ENCODE measurements at regions not wholly inside any gene's neighbourhood (a gene's known extent, or its start where the extent isn't known, plus 50 kb on each side); places are given as distances from the start of the nearest gene placed in this dataset.
"Not testable (repeated sequence)": the region's sequence is repeated elsewhere in the genome, so short reads cannot be mapped to it uniquely, and the experiment has no call there.

- DNase-seq (ENCODE audit: low read depth): no peak
- in situ Hi-C loops (cut with HindIII; ENCODE audit: low pct_unique_long_range_greater_than_20kb, low sequenced_read_pairs): no loop called here
Measured at GRCh38 chr13:54216221-54216620, 1187.6 kb downstream of the OLFM4 start.

GRCh38 chr13:54226876-54227275 is 1198.3 kb downstream of the OLFM4 start:
- in situ Hi-C loops (cut with HindIII; ENCODE audit: low pct_unique_long_range_greater_than_20kb, low sequenced_read_pairs): no loop called here
- no peak for DNase-seq (ENCODE audit: low read depth)

- in situ Hi-C loops (cut with HindIII; ENCODE audit: low pct_unique_long_range_greater_than_20kb, low sequenced_read_pairs): no loop called here
- DNase-seq (ENCODE audit: low read depth): no peak
Measured at GRCh38 chr13:54232700-54233099, 1204.1 kb downstream of the OLFM4 start.

- in situ Hi-C loops (cut with HindIII; ENCODE audit: low pct_unique_long_range_greater_than_20kb, low sequenced_read_pairs): no loop called here
- no peak for DNase-seq (ENCODE audit: low read depth)
Measured at GRCh38 chr13:54234607-54235006, 1206.0 kb downstream of the OLFM4 start.

GRCh38 chr13:54241719-54242118 is 1213.1 kb downstream of the OLFM4 start:
- no peak for DNase-seq (ENCODE audit: low read depth)
- in situ Hi-C loops (cut with HindIII; ENCODE audit: low pct_unique_long_range_greater_than_20kb, low sequenced_read_pairs): no loop called here

GRCh38 chr13:54248306-54248705 is 1219.7 kb downstream of the OLFM4 start:
- in situ Hi-C loops (cut with HindIII; ENCODE audit: low pct_unique_long_range_greater_than_20kb, low sequenced_read_pairs): no loop called here

GRCh38 chr13:54261856-54262255 is 1233.2 kb downstream of the OLFM4 start:
- in situ Hi-C loops (cut with HindIII; ENCODE audit: low pct_unique_long_range_greater_than_20kb, low sequenced_read_pairs): no loop called here
- DNase-seq (ENCODE audit: low read depth): no peak

More at GRCh38 chr13:54248306-54248705, 1219.7 kb downstream of the OLFM4 start:
- no peak for DNase-seq (ENCODE audit: low read depth)

- in situ Hi-C loops (cut with HindIII; ENCODE audit: low pct_unique_long_range_greater_than_20kb, low sequenced_read_pairs): no loop called here
- no peak for DNase-seq (ENCODE audit: low read depth)
Measured at GRCh38 chr13:54263868-54264267, 1235.3 kb downstream of the OLFM4 start.

- DNase-seq (ENCODE audit: low read depth); in situ Hi-C loops (cut with HindIII; ENCODE audit: low pct_unique_long_range_greater_than_20kb, low sequenced_read_pairs): not testable (repeated sequence)
Measured at GRCh38 chr13:54267253-54267668, 1238.6 kb downstream of the OLFM4 start.

- in situ Hi-C loops (cut with HindIII; ENCODE audit: low pct_unique_long_range_greater_than_20kb, low sequenced_read_pairs); DNase-seq (ENCODE audit: low read depth): not testable (repeated sequence)
Measured at GRCh38 chr13:54268013-54268695, 1239.5 kb downstream of the OLFM4 start.

GRCh38 chr13:54287062-54287764 is 1258.6 kb downstream of the OLFM4 start:
- in situ Hi-C loops (cut with HindIII; ENCODE audit: low pct_unique_long_range_greater_than_20kb, low sequenced_read_pairs): no loop called here
- DNase-seq (ENCODE audit: low read depth): no peak

GRCh38 chr13:54301085-54301484 is 1272.5 kb downstream of the OLFM4 start:
- in situ Hi-C loops (cut with HindIII; ENCODE audit: low pct_unique_long_range_greater_than_20kb, low sequenced_read_pairs): no loop called here
- DNase-seq (ENCODE audit: low read depth): no peak

GRCh38 chr13:54305377-54305776 is 1276.8 kb downstream of the OLFM4 start:
- in situ Hi-C loops (cut with HindIII; ENCODE audit: low pct_unique_long_range_greater_than_20kb, low sequenced_read_pairs): no loop called here
- DNase-seq (ENCODE audit: low read depth): no peak

- DNase-seq (ENCODE audit: low read depth): no peak
- in situ Hi-C loops (cut with HindIII; ENCODE audit: low pct_unique_long_range_greater_than_20kb, low sequenced_read_pairs): no loop called here
Measured at GRCh38 chr13:54312885-54313284, 1284.3 kb downstream of the OLFM4 start.

- DNase-seq (ENCODE audit: low read depth): no peak
- in situ Hi-C loops (cut with HindIII; ENCODE audit: low pct_unique_long_range_greater_than_20kb, low sequenced_read_pairs): no loop called here
Measured at GRCh38 chr13:54317722-54318121, 1289.1 kb downstream of the OLFM4 start.

GRCh38 chr13:54337540-54337939 is 1308.9 kb downstream of the OLFM4 start:
- in situ Hi-C loops (cut with HindIII; ENCODE audit: low pct_unique_long_range_greater_than_20kb, low sequenced_read_pairs): no loop called here
- DNase-seq (ENCODE audit: low read depth): no peak

- in situ Hi-C loops (cut with HindIII; ENCODE audit: low pct_unique_long_range_greater_than_20kb, low sequenced_read_pairs): no loop called here
Measured at GRCh38 chr13:54347531-54347930, 1318.9 kb downstream of the OLFM4 start.

GRCh38 chr13:54356209-54356608 is 1327.6 kb downstream of the OLFM4 start:
- no peak for DNase-seq (ENCODE audit: low read depth)
- in situ Hi-C loops (cut with HindIII; ENCODE audit: low pct_unique_long_range_greater_than_20kb, low sequenced_read_pairs): no loop called here

More at GRCh38 chr13:54347531-54347930, 1318.9 kb downstream of the OLFM4 start:
- no peak for DNase-seq (ENCODE audit: low read depth)

- in situ Hi-C loops (cut with HindIII; ENCODE audit: low pct_unique_long_range_greater_than_20kb, low sequenced_read_pairs): no loop called here
- DNase-seq (ENCODE audit: low read depth): no peak
Measured at GRCh38 chr13:54356849-54357248, 1328.2 kb downstream of the OLFM4 start.

Measured in Caki2 (cell line).